ENCODE measurements at regions not wholly inside any gene's neighbourhood (a gene's known extent, or its start where the extent isn't known, plus 50 kb on each side); places are given as distances from the start of the nearest gene placed in this dataset.

- Histone ChIP-seq H3K9me3 (ENCODE audit: control insufficient read depth in 1 of 2, low read length in 2 of 2) (peaks cover 0 to under 1% of the 10 kb centered on the region in 2 donors), H3K27ac (ENCODE audit: low read depth, low read length) (no peak overlapping the region), H3K36me3 (ENCODE audit: control insufficient read depth in 1 of 2, insufficient read depth in 2 of 2, low read length in 2 of 2) (no peaks in the 10 kb centered on the region), H3K4me1 (ENCODE audit: control insufficient read depth in 1 of 2, insufficient read depth in 2 of 2, low read length in 2 of 2) (no peaks in the 10 kb centered on the region), H3K27me3 (ENCODE audit: control insufficient read depth in 1 of 2, insufficient read depth in 2 of 2, low read length in 2 of 2) (no peaks in the 10 kb centered on the region), H3K4me3 (ENCODE audit: low read depth in 1 of 2, low read length in 2 of 2) (no peak overlapping the region), H3K9ac (ENCODE audit: low read depth in 1 of 2, low read length in 2 of 2) (no peak overlapping the region)
These were observed 77.0 kb upstream of the ALDH1A3 start for GRCh38 chr15:100802421-100803170.

- H3K4me3 ChIP-seq (ENCODE audit: low read depth in 1 of 2, low read length in 2 of 2), result no peak overlapping the region
- H3K27ac ChIP-seq (ENCODE audit: low read depth, low read length), result no peak overlapping the region
These were observed 76.5 kb upstream of the ALDH1A3 start for GRCh38 chr15:100803171-100803440.

GRCh38 chr15:100806157-100806556 is 73.5 kb upstream of the ALDH1A3 start:
- H3K9me3 ChIP-seq (ENCODE audit: control insufficient read depth in 1 of 2, low read length in 2 of 2), result peaks cover 0 to 2% of the 10 kb centered on the region in 2 donors
- H3K9ac ChIP-seq (ENCODE audit: low read depth in 1 of 2, low read length in 2 of 2), result no peak overlapping the region
- H3K4me3 ChIP-seq (ENCODE audit: low read depth in 1 of 2, low read length in 2 of 2), result no peak overlapping the region
- no peaks in the 10 kb centered on the region for H3K4me1 ChIP-seq (ENCODE audit: control insufficient read depth in 1 of 2, insufficient read depth in 2 of 2, low read length in 2 of 2)
- no peaks in the 10 kb centered on the region for H3K27me3 ChIP-seq (ENCODE audit: control insufficient read depth in 1 of 2, insufficient read depth in 2 of 2, low read length in 2 of 2)
- H3K27ac ChIP-seq (ENCODE audit: low read depth, low read length), result no peak overlapping the region
- no peaks in the 10 kb centered on the region for H3K36me3 ChIP-seq (ENCODE audit: control insufficient read depth in 1 of 2, insufficient read depth in 2 of 2, low read length in 2 of 2)

More at GRCh38 chr15:100803171-100803440, 76.5 kb upstream of the ALDH1A3 start:
- H3K9ac ChIP-seq (ENCODE audit: low read depth in 1 of 2, low read length in 2 of 2), result no peak overlapping the region
- no peaks in the 10 kb centered on the region for H3K36me3 ChIP-seq (ENCODE audit: control insufficient read depth in 1 of 2, insufficient read depth in 2 of 2, low read length in 2 of 2)
- H3K9me3 ChIP-seq (ENCODE audit: control insufficient read depth in 1 of 2, low read length in 2 of 2), result peaks cover 0 to 2% of the 10 kb centered on the region in 2 donors
- H3K4me1 ChIP-seq (ENCODE audit: control insufficient read depth in 1 of 2, insufficient read depth in 2 of 2, low read length in 2 of 2), result no peaks in the 10 kb centered on the region
- no peaks in the 10 kb centered on the region for H3K27me3 ChIP-seq (ENCODE audit: control insufficient read depth in 1 of 2, insufficient read depth in 2 of 2, low read length in 2 of 2)

- no peaks in the 10 kb centered on the region for H3K27me3 ChIP-seq (ENCODE audit: control insufficient read depth in 1 of 2, insufficient read depth in 2 of 2, low read length in 2 of 2)
- H3K9ac ChIP-seq (ENCODE audit: low read depth in 1 of 2, low read length in 2 of 2), result no peak overlapping the region
- H3K27ac ChIP-seq (ENCODE audit: low read depth, low read length), result no peak overlapping the region
- no peaks in the 10 kb centered on the region for H3K36me3 ChIP-seq (ENCODE audit: control insufficient read depth in 1 of 2, insufficient read depth in 2 of 2, low read length in 2 of 2)
- H3K4me1 ChIP-seq (ENCODE audit: control insufficient read depth in 1 of 2, insufficient read depth in 2 of 2, low read length in 2 of 2), result no peaks in the 10 kb centered on the region
- H3K9me3 ChIP-seq (ENCODE audit: control insufficient read depth in 1 of 2, low read length in 2 of 2), result peaks cover 0 to 2% of the 10 kb centered on the region in 2 donors
- H3K4me3 ChIP-seq (ENCODE audit: low read depth in 1 of 2, low read length in 2 of 2), result no peak overlapping the region
These were observed 72.6 kb upstream of the ALDH1A3 start for GRCh38 chr15:100807028-100807427.

- no peak overlapping the region for H3K4me3 ChIP-seq (ENCODE audit: low read depth in 1 of 2, low read length in 2 of 2)
- no peaks in the 10 kb centered on the region for H3K4me1 ChIP-seq (ENCODE audit: control insufficient read depth in 1 of 2, insufficient read depth in 2 of 2, low read length in 2 of 2)
- H3K36me3 ChIP-seq (ENCODE audit: control insufficient read depth in 1 of 2, insufficient read depth in 2 of 2, low read length in 2 of 2), result no peaks in the 10 kb centered on the region
- peaks cover 0 to 2% of the 10 kb centered on the region in 2 donors for H3K9me3 ChIP-seq (ENCODE audit: control insufficient read depth in 1 of 2, low read length in 2 of 2)
- no peak overlapping the region for H3K9ac ChIP-seq (ENCODE audit: low read depth in 1 of 2, low read length in 2 of 2)
- H3K27me3 ChIP-seq (ENCODE audit: control insufficient read depth in 1 of 2, insufficient read depth in 2 of 2, low read length in 2 of 2), result no peaks in the 10 kb centered on the region
- H3K27ac ChIP-seq (ENCODE audit: low read depth, low read length), result no peak overlapping the region
These were observed 70.9 kb upstream of the ALDH1A3 start for GRCh38 chr15:100808691-100809090.

- Histone ChIP-seq H3K27me3 (ENCODE audit: control insufficient read depth in 1 of 2, insufficient read depth in 2 of 2, low read length in 2 of 2) (no peaks in the 10 kb centered on the region), H3K36me3 (ENCODE audit: control insufficient read depth in 1 of 2, insufficient read depth in 2 of 2, low read length in 2 of 2) (no peaks in the 10 kb centered on the region), H3K27ac (ENCODE audit: low read depth, low read length) (no peak overlapping the region), H3K4me3 (ENCODE audit: low read depth in 1 of 2, low read length in 2 of 2) (no peak overlapping the region), H3K4me1 (ENCODE audit: control insufficient read depth in 1 of 2, insufficient read depth in 2 of 2, low read length in 2 of 2) (no peaks in the 10 kb centered on the region), H3K9me3 (ENCODE audit: control insufficient read depth in 1 of 2, low read length in 2 of 2) (peaks cover 0 to 2% of the 10 kb centered on the region in 2 donors), H3K9ac (ENCODE audit: low read depth in 1 of 2, low read length in 2 of 2) (no peak overlapping the region)
These were observed 70.5 kb upstream of the ALDH1A3 start for GRCh38 chr15:100809151-100809550.

- Histone ChIP-seq H3K9ac (ENCODE audit: low read depth in 1 of 2, low read length in 2 of 2) (no peak overlapping the region), H3K27ac (ENCODE audit: low read depth, low read length) (no peak overlapping the region), H3K4me3 (ENCODE audit: low read depth in 1 of 2, low read length in 2 of 2) (no peak overlapping the region)
These were observed 70.0 kb upstream of the ALDH1A3 start for GRCh38 chr15:100809587-100809986.

GRCh38 chr15:100810229-100810628 is 69.4 kb upstream of the ALDH1A3 start:
- H3K4me3 ChIP-seq (ENCODE audit: low read depth in 1 of 2, low read length in 2 of 2), result no peak overlapping the region
- no peaks in the 10 kb centered on the region for H3K27me3 ChIP-seq (ENCODE audit: control insufficient read depth in 1 of 2, insufficient read depth in 2 of 2, low read length in 2 of 2)
- peaks cover 2 to 3% of the 10 kb centered on the region in 2 donors for H3K9me3 ChIP-seq (ENCODE audit: control insufficient read depth in 1 of 2, low read length in 2 of 2)
- H3K4me1 ChIP-seq (ENCODE audit: control insufficient read depth in 1 of 2, insufficient read depth in 2 of 2, low read length in 2 of 2), result no peaks in the 10 kb centered on the region
- no peak overlapping the region for H3K9ac ChIP-seq (ENCODE audit: low read depth in 1 of 2, low read length in 2 of 2)
- H3K27ac ChIP-seq (ENCODE audit: low read depth, low read length), result no peak overlapping the region
- H3K36me3 ChIP-seq (ENCODE audit: control insufficient read depth in 1 of 2, insufficient read depth in 2 of 2, low read length in 2 of 2), result no peaks in the 10 kb centered on the region

More at GRCh38 chr15:100809587-100809986, 70.0 kb upstream of the ALDH1A3 start:
- no peaks in the 10 kb centered on the region for H3K36me3 ChIP-seq (ENCODE audit: control insufficient read depth in 1 of 2, insufficient read depth in 2 of 2, low read length in 2 of 2)
- H3K9me3 ChIP-seq (ENCODE audit: control insufficient read depth in 1 of 2, low read length in 2 of 2), result peaks cover 0 to 2% of the 10 kb centered on the region in 2 donors
- no peaks in the 10 kb centered on the region for H3K4me1 ChIP-seq (ENCODE audit: control insufficient read depth in 1 of 2, insufficient read depth in 2 of 2, low read length in 2 of 2)
- H3K27me3 ChIP-seq (ENCODE audit: control insufficient read depth in 1 of 2, insufficient read depth in 2 of 2, low read length in 2 of 2), result no peaks in the 10 kb centered on the region

GRCh38 chr15:100810831-100811230 is 68.8 kb upstream of the ALDH1A3 start:
- Histone ChIP-seq H3K4me3 (ENCODE audit: low read depth in 1 of 2, low read length in 2 of 2) (no peak overlapping the region), H3K9me3 (ENCODE audit: control insufficient read depth in 1 of 2, low read length in 2 of 2) (peaks cover 7 to 9% of the 10 kb centered on the region in 2 donors), H3K27me3 (ENCODE audit: control insufficient read depth in 1 of 2, insufficient read depth in 2 of 2, low read length in 2 of 2) (no peaks in the 10 kb centered on the region), H3K27ac (ENCODE audit: low read depth, low read length) (no peak overlapping the region), H3K36me3 (ENCODE audit: control insufficient read depth in 1 of 2, insufficient read depth in 2 of 2, low read length in 2 of 2) (no peaks in the 10 kb centered on the region), H3K9ac (ENCODE audit: low read depth in 1 of 2, low read length in 2 of 2) (no peak overlapping the region), H3K4me1 (ENCODE audit: control insufficient read depth in 1 of 2, insufficient read depth in 2 of 2, low read length in 2 of 2) (no peaks in the 10 kb centered on the region)

- no peaks in the 10 kb centered on the region for H3K4me1 ChIP-seq (ENCODE audit: control insufficient read depth in 1 of 2, insufficient read depth in 2 of 2, low read length in 2 of 2)
- no peak overlapping the region for H3K4me3 ChIP-seq (ENCODE audit: low read depth in 1 of 2, low read length in 2 of 2)
- no peaks in the 10 kb centered on the region for H3K27me3 ChIP-seq (ENCODE audit: control insufficient read depth in 1 of 2, insufficient read depth in 2 of 2, low read length in 2 of 2)
These were observed 66.8 kb upstream of the ALDH1A3 start for GRCh38 chr15:100812802-100813201.

More at GRCh38 chr15:100812802-100813201, 66.8 kb upstream of the ALDH1A3 start:
- no peaks in the 10 kb centered on the region for H3K36me3 ChIP-seq (ENCODE audit: control insufficient read depth in 1 of 2, insufficient read depth in 2 of 2, low read length in 2 of 2)
- peaks cover 8 to 13% of the 10 kb centered on the region in 2 donors for H3K9me3 ChIP-seq (ENCODE audit: control insufficient read depth in 1 of 2, low read length in 2 of 2)
- no peak overlapping the region for H3K9ac ChIP-seq (ENCODE audit: low read depth in 1 of 2, low read length in 2 of 2)
- H3K27ac ChIP-seq (ENCODE audit: low read depth, low read length), result no peak overlapping the region
